SK-N-SH (cell line): ENCODE measurements at regions not wholly inside any gene's neighbourhood (a gene's known extent, or its start where the extent isn't known, plus 50 kb on each side); places are given as distances from the start of the nearest gene placed in this dataset.

Experiments used
- CTCF ChIA-PET: fragments of 300-600, 350-600 bp; formaldehyde crosslinking; extraction: SDS; loops from one replicate; lab custom pipeline; 2021; lab: Yijun Ruan, JAX
- POLR2A ChIA-PET: fragments of 350-600 bp; sonication (Branson Sonifier 250); formaldehyde crosslinking; extraction: SDS; loops from one replicate; lab custom pipeline; 2020; ENCODE audit warnings: antibody characterized with exemption, inconsistent platforms; lab: Yijun Ruan, JAX
- DNase-seq: peaks from one replicate; pipeline ENCODE4 v3.0.0; 2012
- H2AFZ ChIP-seq: fragments of 200-600 bp; sonication (generic); 2 replicates; pipeline ENCODE4 v1.8.1; 2016; ENCODE audit warnings: antibody characterized with exemption, mild to moderate bottlenecking, low read depth
- H3F3A ChIP-seq: fragments of 200-600 bp; sonication (generic); replicated peaks from 2 replicates; pipeline ENCODE3; 2016; ENCODE audit warnings: antibody characterized with exemption, mild to moderate bottlenecking; ENCODE audit not compliant: insufficient read depth
- H3K27ac ChIP-seq, 2 experiments: fragments of 200-500 bp in 1 of 2; fragments of 200-600 bp in 1 of 2; sonication (Bioruptor generic) in 1 of 2; sonication (generic), shearing (Covaris generic) in 1 of 2; 2 replicates each; pipeline versions ENCODE4 v1.5.1 to v1.6.1; 2014 to 2016; ENCODE audit warnings: low read depth in 2 of 2, inconsistent platforms in 1 of 2, low read length in 1 of 2, mild to moderate bottlenecking in 1 of 2, mixed read lengths in 1 of 2
- H3K27me3 ChIP-seq: fragments of 200-600 bp; sonication (generic), shearing (Covaris generic); 2 replicates; pipeline ENCODE4 v1.6.1; 2016; ENCODE audit warnings: mixed run types; ENCODE audit not compliant: insufficient read depth
- H3K36me3 ChIP-seq, 2 experiments: fragments of 200-500 bp in 1 of 2; fragments of 200-600 bp in 1 of 2; sonication (Bioruptor generic) in 1 of 2; sonication (generic) in 1 of 2; replicated peaks in 1 of 2; 2 replicates each; pipeline versions ENCODE3 to v1.5.1; 2014 to 2016; ENCODE audit warnings: low read length in 1 of 2, mild to moderate bottlenecking in 1 of 2; ENCODE audit not compliant: insufficient read depth in 2 of 2, control insufficient read depth in 1 of 2
- H3K4me1 ChIP-seq, 2 experiments: fragments of 200-500 bp in 1 of 2; fragments of 200-600 bp in 1 of 2; sonication (Bioruptor generic) in 1 of 2; sonication (generic), shearing (Covaris generic) in 1 of 2; 2 replicates each; pipeline versions ENCODE4 v1.5.1 to v1.6.1; 2014 to 2016; ENCODE audit warnings: low read depth in 1 of 2, low read length in 1 of 2, mixed run types in 1 of 2; ENCODE audit not compliant: insufficient read depth in 2 of 2, control insufficient read depth in 1 of 2
- H3K4me2 ChIP-seq: fragments of 200-600 bp; sonication (generic), shearing (Covaris generic); 2 replicates; pipeline ENCODE4 v1.6.1; 2017; ENCODE audit warnings: mixed run types
- H3K4me3 ChIP-seq, 2 experiments: fragments of 200-500 bp in 1 of 2; fragments of 200-600 bp in 1 of 2; sonication (Bioruptor generic) in 1 of 2; sonication (generic), shearing (Covaris generic) in 1 of 2; 2 replicates each; pipeline versions ENCODE4 v1.5.1 to v1.8.1; 2014 to 2016; ENCODE audit warnings: low read depth in 2 of 2, inconsistent platforms in 1 of 2, low read length in 1 of 2, mild to moderate bottlenecking in 1 of 2, mixed read lengths in 1 of 2, moderate library complexity in 1 of 2
- H3K79me2 ChIP-seq: fragments of 200-600 bp; sonication (generic); 2 replicates; pipeline ENCODE4 v1.8.1; 2017; ENCODE audit warnings: mild to moderate bottlenecking; ENCODE audit not compliant: insufficient read depth
- H3K9ac ChIP-seq: fragments of 200-600 bp; sonication (generic); 2 replicates; pipeline ENCODE4 v1.6.1; 2017; ENCODE audit warnings: mixed run types
- H3K9me2 ChIP-seq: fragments of 200-600 bp; sonication (generic); 2 replicates; pipeline ENCODE4 v1.6.1; 2017; ENCODE audit warnings: mixed run types
- H3K9me3 ChIP-seq: fragments of 200-600 bp; sonication (generic); 2 replicates; pipeline ENCODE4 v1.6.1; 2017; ENCODE audit warnings: mixed run types, mild to moderate bottlenecking, moderate library complexity
- H4K20me1 ChIP-seq: fragments of 200-600 bp; sonication (generic); 2 replicates; pipeline ENCODE4 v1.6.1; 2017; ENCODE audit warnings: mild to moderate bottlenecking, mixed run types; ENCODE audit not compliant: insufficient read depth
- FOSL2 ChIP-seq: IDR thresholded peaks from 2 replicates; pipeline ENCODE4 v1.4.0; 2012; ENCODE audit warnings: low read depth, mild to moderate bottlenecking, moderate library complexity, borderline replicate concordance
- FOXM1 ChIP-seq: IDR thresholded peaks from 2 replicates; pipeline ENCODE4 v1.4.0; 2012; ENCODE audit warnings: low read depth, mild to moderate bottlenecking
- GATA2 ChIP-seq: sonication (generic); formaldehyde crosslinking; IDR thresholded peaks from 2 replicates; pipeline ENCODE4 v1.5.0; 2020; ENCODE audit warnings: mild to moderate bottlenecking, missing genetic modification reagents
- JUND ChIP-seq: IDR thresholded peaks from 2 replicates; pipeline ENCODE4 v1.4.0; 2012
- MXI1 ChIP-seq: IDR thresholded peaks from 2 replicates; pipeline ENCODE4 v1.6.1; 2012; ENCODE audit warnings: mild to moderate bottlenecking, low read depth, low read length, improper control_type of control experiment
- NRF1 ChIP-seq: IDR thresholded peaks from 2 replicates; pipeline ENCODE4 v1.6.1; 2012; ENCODE audit warnings: low read depth, mild to moderate bottlenecking, low read length
- POLR2AphosphoS5 ChIP-seq: IDR thresholded peaks from 2 replicates; pipeline ENCODE4 v1.6.1; 2012; ENCODE audit warnings: low read depth, low read length
- RAD21 ChIP-seq: IDR thresholded peaks from 2 replicates; pipeline ENCODE4 v1.6.1; 2012; ENCODE audit warnings: mild to moderate bottlenecking, low read length
- RCOR1 ChIP-seq: fragments of 150-350 bp; IDR thresholded peaks from 2 replicates; pipeline ENCODE4 v1.6.1; 2017; ENCODE audit warnings: antibody characterized with exemption, low read length
- RFX5 ChIP-seq: IDR thresholded peaks from 2 replicates; pipeline ENCODE4 v1.6.1; 2012; ENCODE audit warnings: mild to moderate bottlenecking, improper control_type of control experiment, low read length
- RXRA ChIP-seq: IDR thresholded peaks from 2 replicates; pipeline ENCODE4 v1.4.0; 2012; ENCODE audit warnings: low read depth, mild to moderate bottlenecking, borderline replicate concordance
- SIN3A ChIP-seq: IDR thresholded peaks from 2 replicates; pipeline ENCODE4 v1.6.1; 2012; ENCODE audit warnings: low read depth, mild to moderate bottlenecking, low read length, moderate library complexity, borderline replicate concordance
- SMC3 ChIP-seq: IDR thresholded peaks from 2 replicates; pipeline ENCODE4 v1.6.1; 2012; ENCODE audit warnings: low read depth, low read length, improper control_type of control experiment
- TCF12 ChIP-seq: IDR thresholded peaks from 2 replicates; pipeline ENCODE4 v1.4.0; 2012
- TEAD4 ChIP-seq: IDR thresholded peaks from 2 replicates; pipeline ENCODE4 v1.4.0; 2012; ENCODE audit warnings: mild to moderate bottlenecking, borderline replicate concordance; ENCODE audit not compliant: insufficient read depth
- YY1 ChIP-seq: IDR thresholded peaks from 2 replicates; pipeline ENCODE4 v1.4.0; 2012; ENCODE audit warnings: low read depth, mild to moderate bottlenecking
- WGBS: methylation state at CpG from one replicate; pipeline ENCODE4 v1.1.6; 2017; ENCODE audit warnings: low lambda C conversion rate; 5-methylcytosine and 5-hydroxymethylcytosine counted together
- TF ChIP-seq, protein P1 (sequence below): IDR thresholded peaks from 2 replicates; pipeline ENCODE4 v1.4.0; 2012; ENCODE audit warnings: low read depth, borderline replicate concordance
- TF ChIP-seq, protein P2 (sequence below): fragments of 150-350 bp; IDR thresholded peaks from 2 replicates; pipeline ENCODE4 v1.6.1; 2016; ENCODE audit warnings: mild to moderate bottlenecking, low read depth, low read length
- TF ChIP-seq, protein P3 (sequence below): IDR thresholded peaks from 2 replicates; pipeline ENCODE4; 2012
- TF ChIP-seq, protein P4 (sequence below): IDR thresholded peaks from 2 replicates; pipeline ENCODE4 v1.6.1; 2012; ENCODE audit warnings: mild to moderate bottlenecking, low read depth, low read length, moderate library complexity

DNA sequence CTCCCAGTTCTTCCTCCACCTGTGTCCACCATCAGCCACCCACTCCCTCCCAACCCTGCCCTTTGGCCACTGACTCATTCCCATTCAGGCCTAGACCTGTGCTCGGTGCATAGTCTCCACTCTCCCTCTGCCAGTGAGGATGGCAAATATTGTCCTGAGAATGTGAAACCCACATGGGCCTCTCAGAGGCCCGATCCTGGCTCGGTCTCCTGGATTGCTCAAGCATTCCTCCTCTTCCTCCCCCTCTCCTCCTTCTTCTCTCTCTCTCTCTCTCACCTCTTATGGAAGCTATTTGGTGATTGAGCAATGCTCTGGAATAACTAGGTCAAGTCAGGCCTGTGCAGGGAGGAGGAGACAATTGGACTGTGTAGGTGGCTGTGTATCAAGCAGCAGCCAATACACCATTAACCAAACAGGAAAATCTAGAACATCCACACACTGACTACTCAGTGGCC, 99.9 kb downstream of the KLF4 start:
- Histone ChIP-seq H2AFZ (no peak overlapping the region), H3K4me1 (no peaks in the 10 kb centered on the region), H3K27me3 (no peaks in the 10 kb centered on the region; the same call in 1 of the 2 replicates), H3K4me2 (no peak overlapping the region), H3K4me3 (no peak overlapping the region), H3K36me3 (no peaks in the 10 kb centered on the region), H3K9me3 (no peaks in the 10 kb centered on the region), H4K20me1 (no peaks in the 10 kb centered on the region), H3F3A (no peaks in the 10 kb centered on the region), H3K79me2 (no peaks in the 10 kb centered on the region), H3K9me2 (no peaks in the 10 kb centered on the region), H3K27ac (no peak overlapping the region), H3K9ac (no peak overlapping the region)
- no peak for TF ChIP-seq RFX5
- TF ChIP-seq FOSL2 = no peak
- no peak for TF ChIP-seq MXI1
- WGBS = 38% methylated on average over 3 of the region's 3 CpGs
- ChIA-PET POLR2A (no interaction called here), CTCF (no interaction called here)
- no peak for DNase-seq

DNA sequence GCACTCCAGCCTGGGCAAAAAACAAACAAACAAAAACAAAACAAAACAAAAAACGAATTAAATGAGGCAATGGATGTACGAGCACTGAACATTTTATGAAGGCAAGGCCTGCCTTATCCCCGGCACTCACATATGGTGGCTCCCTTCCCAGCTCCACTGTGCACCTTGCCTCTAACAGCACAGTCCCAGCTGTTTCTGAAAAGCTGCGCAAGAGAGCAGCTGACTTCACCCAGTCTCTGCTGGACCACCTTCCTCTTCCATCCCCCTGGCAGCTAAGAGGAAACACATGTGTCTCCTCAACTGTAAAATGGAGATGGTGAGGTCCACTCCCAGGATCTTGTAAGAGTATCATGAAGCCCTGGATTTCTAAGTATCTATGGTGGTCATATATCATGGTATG, 100.7 kb downstream of the KLF4 start:
- Histone ChIP-seq H3K27me3 (no peaks in the 10 kb centered on the region; the same call in 1 of the 2 replicates), H3F3A (no peaks in the 10 kb centered on the region), H3K4me2 (no peak overlapping the region), H3K36me3 (no peaks in the 10 kb centered on the region), H3K79me2 (no peaks in the 10 kb centered on the region), H3K27ac (no peak overlapping the region), H3K9ac (no peak overlapping the region), H4K20me1 (no peaks in the 10 kb centered on the region), H3K9me2 (no peaks in the 10 kb centered on the region), H3K4me3 (no peak overlapping the region), H3K4me1 (no peaks in the 10 kb centered on the region), H2AFZ (no peak overlapping the region), H3K9me3 (no peaks in the 10 kb centered on the region)
- ChIA-PET CTCF (interaction anchor here (0.5 to 1.6 kb wide), 3 partner anchors 27 to 47 kb away, joined by 3 to 5 read pairs (median 5); no protein-coding TSS in a partner anchor), POLR2A (no interaction called here)
- TF ChIP-seq, protein P1, sequence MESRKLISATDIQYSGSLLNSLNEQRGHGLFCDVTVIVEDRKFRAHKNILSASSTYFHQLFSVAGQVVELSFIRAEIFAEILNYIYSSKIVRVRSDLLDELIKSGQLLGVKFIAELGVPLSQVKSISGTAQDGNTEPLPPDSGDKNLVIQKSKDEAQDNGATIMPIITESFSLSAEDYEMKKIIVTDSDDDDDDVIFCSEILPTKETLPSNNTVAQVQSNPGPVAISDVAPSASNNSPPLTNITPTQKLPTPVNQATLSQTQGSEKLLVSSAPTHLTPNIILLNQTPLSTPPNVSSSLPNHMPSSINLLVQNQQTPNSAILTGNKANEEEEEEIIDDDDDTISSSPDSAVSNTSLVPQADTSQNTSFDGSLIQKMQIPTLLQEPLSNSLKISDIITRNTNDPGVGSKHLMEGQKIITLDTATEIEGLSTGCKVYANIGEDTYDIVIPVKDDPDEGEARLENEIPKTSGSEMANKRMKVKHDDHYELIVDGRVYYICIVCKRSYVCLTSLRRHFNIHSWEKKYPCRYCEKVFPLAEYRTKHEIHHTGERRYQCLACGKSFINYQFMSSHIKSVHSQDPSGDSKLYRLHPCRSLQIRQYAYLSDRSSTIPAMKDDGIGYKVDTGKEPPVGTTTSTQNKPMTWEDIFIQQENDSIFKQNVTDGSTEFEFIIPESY = no peak
- TF ChIP-seq FOXM1 = no peak
- TF ChIP-seq, protein P2, sequence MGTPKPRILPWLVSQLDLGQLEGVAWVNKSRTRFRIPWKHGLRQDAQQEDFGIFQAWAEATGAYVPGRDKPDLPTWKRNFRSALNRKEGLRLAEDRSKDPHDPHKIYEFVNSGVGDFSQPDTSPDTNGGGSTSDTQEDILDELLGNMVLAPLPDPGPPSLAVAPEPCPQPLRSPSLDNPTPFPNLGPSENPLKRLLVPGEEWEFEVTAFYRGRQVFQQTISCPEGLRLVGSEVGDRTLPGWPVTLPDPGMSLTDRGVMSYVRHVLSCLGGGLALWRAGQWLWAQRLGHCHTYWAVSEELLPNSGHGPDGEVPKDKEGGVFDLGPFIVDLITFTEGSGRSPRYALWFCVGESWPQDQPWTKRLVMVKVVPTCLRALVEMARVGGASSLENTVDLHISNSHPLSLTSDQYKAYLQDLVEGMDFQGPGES = no peak
- TF ChIP-seq YY1 = no peak
- no peak for TF ChIP-seq TEAD4
- TF ChIP-seq SIN3A = no peak
- no peak for TF ChIP-seq SMC3
- no peak for TF ChIP-seq RAD21
- TF ChIP-seq POLR2AphosphoS5 = no peak
- TF ChIP-seq, protein P3, sequence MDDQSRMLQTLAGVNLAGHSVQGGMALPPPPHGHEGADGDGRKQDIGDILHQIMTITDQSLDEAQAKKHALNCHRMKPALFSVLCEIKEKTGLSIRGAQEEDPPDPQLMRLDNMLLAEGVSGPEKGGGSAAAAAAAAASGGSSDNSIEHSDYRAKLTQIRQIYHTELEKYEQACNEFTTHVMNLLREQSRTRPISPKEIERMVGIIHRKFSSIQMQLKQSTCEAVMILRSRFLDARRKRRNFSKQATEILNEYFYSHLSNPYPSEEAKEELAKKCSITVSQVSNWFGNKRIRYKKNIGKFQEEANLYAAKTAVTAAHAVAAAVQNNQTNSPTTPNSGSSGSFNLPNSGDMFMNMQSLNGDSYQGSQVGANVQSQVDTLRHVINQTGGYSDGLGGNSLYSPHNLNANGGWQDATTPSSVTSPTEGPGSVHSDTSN = no peak
- TF ChIP-seq RXRA = no peak
- TF ChIP-seq, protein P4, sequence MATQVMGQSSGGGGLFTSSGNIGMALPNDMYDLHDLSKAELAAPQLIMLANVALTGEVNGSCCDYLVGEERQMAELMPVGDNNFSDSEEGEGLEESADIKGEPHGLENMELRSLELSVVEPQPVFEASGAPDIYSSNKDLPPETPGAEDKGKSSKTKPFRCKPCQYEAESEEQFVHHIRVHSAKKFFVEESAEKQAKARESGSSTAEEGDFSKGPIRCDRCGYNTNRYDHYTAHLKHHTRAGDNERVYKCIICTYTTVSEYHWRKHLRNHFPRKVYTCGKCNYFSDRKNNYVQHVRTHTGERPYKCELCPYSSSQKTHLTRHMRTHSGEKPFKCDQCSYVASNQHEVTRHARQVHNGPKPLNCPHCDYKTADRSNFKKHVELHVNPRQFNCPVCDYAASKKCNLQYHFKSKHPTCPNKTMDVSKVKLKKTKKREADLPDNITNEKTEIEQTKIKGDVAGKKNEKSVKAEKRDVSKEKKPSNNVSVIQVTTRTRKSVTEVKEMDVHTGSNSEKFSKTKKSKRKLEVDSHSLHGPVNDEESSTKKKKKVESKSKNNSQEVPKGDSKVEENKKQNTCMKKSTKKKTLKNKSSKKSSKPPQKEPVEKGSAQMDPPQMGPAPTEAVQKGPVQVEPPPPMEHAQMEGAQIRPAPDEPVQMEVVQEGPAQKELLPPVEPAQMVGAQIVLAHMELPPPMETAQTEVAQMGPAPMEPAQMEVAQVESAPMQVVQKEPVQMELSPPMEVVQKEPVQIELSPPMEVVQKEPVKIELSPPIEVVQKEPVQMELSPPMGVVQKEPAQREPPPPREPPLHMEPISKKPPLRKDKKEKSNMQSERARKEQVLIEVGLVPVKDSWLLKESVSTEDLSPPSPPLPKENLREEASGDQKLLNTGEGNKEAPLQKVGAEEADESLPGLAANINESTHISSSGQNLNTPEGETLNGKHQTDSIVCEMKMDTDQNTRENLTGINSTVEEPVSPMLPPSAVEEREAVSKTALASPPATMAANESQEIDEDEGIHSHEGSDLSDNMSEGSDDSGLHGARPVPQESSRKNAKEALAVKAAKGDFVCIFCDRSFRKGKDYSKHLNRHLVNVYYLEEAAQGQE = no peak
- no peak for TF ChIP-seq GATA2 (CRISPR knock-in tag)
- no peak for TF ChIP-seq TCF12
- no peak for TF ChIP-seq NRF1
- TF ChIP-seq MXI1 = no peak
- TF ChIP-seq JUND = no peak
- no peak for TF ChIP-seq RCOR1
- WGBS = 34% methylated on average over 4 of the region's 4 CpGs
- no peak for DNase-seq
